AG04449 (cell line): ENCODE measurements at regions not wholly inside any gene's neighbourhood (a gene's known extent, or its start where the extent isn't known, plus 50 kb on each side); places are given as distances from the start of the nearest gene placed in this dataset.
"Not testable (repeated sequence)": the region's sequence is repeated elsewhere in the genome, so short reads cannot be mapped to it uniquely, and the experiment has no call there.

ENCODE experiments used
- CTCF ChIA-PET: fragments of 350-600 bp; formaldehyde crosslinking; extraction: SDS; loops from one replicate; lab custom pipeline; 2021; ENCODE audit warnings: antibody characterized with exemption; lab: Yijun Ruan, JAX
- POLR2A ChIA-PET: fragments of 400-600, 350-600 bp; formaldehyde crosslinking; extraction: SDS; loops from one replicate; lab custom pipeline; 2020; ENCODE audit warnings: antibody characterized with exemption, inconsistent platforms; lab: Yijun Ruan, JAX
- DNase-seq: peaks from one replicate; pipeline ENCODE4 v3.0.0-alpha.2; 2010; ENCODE audit warnings: low read depth, low spot score
- H3K4me3 ChIP-seq: 2 replicates; pipeline ENCODE4 v1.5.1; 2011; ENCODE audit warnings: low read depth, mild to moderate bottlenecking, control low read depth, low read length
- TF ChIP-seq, protein P1 (sequence below): IDR thresholded peaks from one replicate; pipeline ENCODE4 v1.5.1; 2011; ENCODE audit warnings: mild to moderate bottlenecking, moderate library complexity, low read length, control low read depth, inconsistent platforms; ENCODE audit not compliant: insufficient read depth; ENCODE audit errors: missing control alignments

DNA sequence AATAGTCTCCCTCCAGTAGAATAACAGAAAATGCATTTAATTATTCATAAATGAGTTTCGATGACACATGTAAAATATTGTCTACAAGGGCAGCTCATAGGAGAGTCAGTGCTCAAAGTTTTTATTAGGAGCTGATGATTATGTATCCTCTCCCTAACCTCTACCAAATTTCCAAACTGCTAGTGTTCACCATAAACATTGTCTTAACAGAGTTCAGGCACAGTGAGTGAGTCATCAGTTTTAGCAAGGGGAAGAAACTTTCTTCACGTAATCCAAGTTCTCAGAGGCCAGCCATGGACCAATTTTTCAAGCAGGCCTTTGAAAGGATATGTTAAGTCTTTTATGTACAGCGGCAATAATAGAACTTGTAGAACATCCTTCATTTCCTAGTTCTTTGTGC lies 649.2 kb upstream of the MIS18BP1 start:
- TF ChIP-seq, protein P1, sequence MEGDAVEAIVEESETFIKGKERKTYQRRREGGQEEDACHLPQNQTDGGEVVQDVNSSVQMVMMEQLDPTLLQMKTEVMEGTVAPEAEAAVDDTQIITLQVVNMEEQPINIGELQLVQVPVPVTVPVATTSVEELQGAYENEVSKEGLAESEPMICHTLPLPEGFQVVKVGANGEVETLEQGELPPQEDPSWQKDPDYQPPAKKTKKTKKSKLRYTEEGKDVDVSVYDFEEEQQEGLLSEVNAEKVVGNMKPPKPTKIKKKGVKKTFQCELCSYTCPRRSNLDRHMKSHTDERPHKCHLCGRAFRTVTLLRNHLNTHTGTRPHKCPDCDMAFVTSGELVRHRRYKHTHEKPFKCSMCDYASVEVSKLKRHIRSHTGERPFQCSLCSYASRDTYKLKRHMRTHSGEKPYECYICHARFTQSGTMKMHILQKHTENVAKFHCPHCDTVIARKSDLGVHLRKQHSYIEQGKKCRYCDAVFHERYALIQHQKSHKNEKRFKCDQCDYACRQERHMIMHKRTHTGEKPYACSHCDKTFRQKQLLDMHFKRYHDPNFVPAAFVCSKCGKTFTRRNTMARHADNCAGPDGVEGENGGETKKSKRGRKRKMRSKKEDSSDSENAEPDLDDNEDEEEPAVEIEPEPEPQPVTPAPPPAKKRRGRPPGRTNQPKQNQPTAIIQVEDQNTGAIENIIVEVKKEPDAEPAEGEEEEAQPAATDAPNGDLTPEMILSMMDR, result no peak
- POLR2A ChIA-PET, result no interaction called here
- no peak for DNase-seq
- no peak overlapping the region for H3K4me3 ChIP-seq
- CTCF ChIA-PET, result no interaction called here

DNA sequence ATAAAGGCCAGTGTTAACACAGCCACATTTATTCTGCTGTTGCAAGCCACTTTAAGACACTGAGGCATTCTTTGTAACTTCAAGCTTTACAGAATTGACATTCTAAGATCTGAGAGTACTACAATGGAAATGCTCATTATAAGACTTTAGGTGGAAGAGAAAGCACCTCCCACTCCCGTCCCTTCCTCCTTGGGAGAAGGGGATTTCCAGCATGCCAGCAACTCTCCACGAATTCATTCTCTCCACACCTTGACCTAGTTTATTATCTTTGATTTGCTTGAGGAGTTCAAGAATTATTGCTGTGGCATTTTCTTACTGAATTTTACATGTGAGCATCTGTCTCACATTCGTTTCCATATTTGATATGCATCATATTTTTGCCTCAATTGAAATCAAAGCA lies 644.4 kb upstream of the MIS18BP1 start:
- DNase-seq, result no peak
- ChIA-PET CTCF (no interaction called here), POLR2A (no interaction called here)
- no peak overlapping the region for H3K4me3 ChIP-seq
- TF ChIP-seq, protein P1, result no peak

DNA sequence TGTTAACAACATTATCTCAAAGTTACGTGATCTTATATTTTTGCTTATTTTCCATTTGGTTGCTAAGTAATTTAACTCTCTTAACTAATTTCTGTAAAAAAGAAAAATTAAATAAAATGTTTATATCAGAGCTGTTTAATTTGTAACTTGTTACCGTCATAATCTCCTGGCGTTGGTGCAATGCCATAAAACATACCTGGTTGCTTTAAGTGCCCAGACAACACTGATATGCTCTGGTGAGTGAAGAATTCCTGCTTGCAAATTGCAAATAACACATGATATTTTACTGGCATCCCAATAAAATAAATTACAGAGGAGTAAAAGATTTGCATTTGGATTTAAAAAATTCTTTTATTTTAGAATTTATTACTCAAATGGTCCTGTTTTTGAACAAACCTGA lies 640.1 kb upstream of the MIS18BP1 start:
- POLR2A ChIA-PET, result no interaction called here
- H3K4me3 ChIP-seq, result no peak overlapping the region
- CTCF ChIA-PET, result no interaction called here
- TF ChIP-seq, protein P1, result no peak
- DNase-seq, result no peak

DNA sequence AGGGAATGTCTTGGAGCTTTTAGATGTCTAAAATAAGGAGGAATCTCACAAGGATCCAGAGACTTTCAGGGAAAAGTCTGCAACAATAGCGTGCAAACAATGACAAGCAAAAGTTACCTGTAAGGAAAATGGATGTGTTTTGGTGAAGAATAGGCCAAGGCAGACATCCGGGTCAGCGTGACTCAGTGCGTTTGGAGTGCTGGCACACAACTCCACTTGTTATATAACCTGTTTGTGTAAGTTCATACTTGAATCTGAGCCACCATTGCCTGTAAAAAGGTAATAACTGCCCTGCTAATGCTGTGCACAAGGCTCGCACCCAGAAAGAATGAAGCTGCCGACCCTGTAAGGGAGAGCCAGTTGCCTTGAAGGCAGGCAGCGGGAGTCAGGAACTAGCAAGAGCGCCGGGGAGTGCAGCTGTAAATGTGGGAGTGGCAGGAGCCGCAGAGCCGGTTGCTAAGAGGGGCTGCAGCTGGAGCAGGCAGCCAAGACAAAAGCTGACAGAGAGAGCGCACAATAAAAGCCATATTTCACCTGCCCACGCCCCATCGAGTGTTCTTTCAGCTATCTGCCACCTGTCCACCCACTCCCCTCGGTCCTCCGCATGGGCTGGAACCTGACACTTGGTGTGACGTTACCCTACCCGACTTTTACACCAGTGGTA lies 638.5 kb upstream of the MIS18BP1 start:
- CTCF ChIA-PET, result no interaction called here
- no peak for DNase-seq
- POLR2A ChIA-PET, result no interaction called here
- TF ChIP-seq, protein P1, result no peak
- no peak overlapping the region for H3K4me3 ChIP-seq

GRCh38 chr14:45888766-45889285 lies 635.8 kb upstream of the MIS18BP1 start:
- not testable (repeated sequence) for H3K4me3 ChIP-seq

GRCh38 chr14:45877981-45878380 lies 625.0 kb upstream of the MIS18BP1 start:
- DNase-seq, result no peak
- no peak overlapping the region for H3K4me3 ChIP-seq
- CTCF ChIA-PET, result no interaction called here
- POLR2A ChIA-PET, result no interaction called here
- TF ChIP-seq, protein P1, result no peak

More at GRCh38 chr14:45888766-45889285, 635.8 kb upstream of the MIS18BP1 start:
- POLR2A ChIA-PET, CTCF ChIA-PET, DNase-seq: not testable (repeated sequence)

- DNase-seq, result no peak
- TF ChIP-seq, protein P1, result no peak
- CTCF ChIA-PET, result interaction anchor here (1.0 kb wide), 1 partner anchor 17 kb away, joined by 3 read pairs; no protein-coding TSS in a partner anchor
- POLR2A ChIA-PET, result no interaction called here
- no peak overlapping the region for H3K4me3 ChIP-seq
These were observed 615.9 kb upstream of the MIS18BP1 start for GRCh38 chr14:45868863-45869262.
